HG03571 (cell line): ENCODE measurements at regions not wholly inside any gene's neighbourhood (a gene's known extent, or its start where the extent isn't known, plus 50 kb on each side); places are given as distances from the start of the nearest gene placed in this dataset.
A peak's percentile ranks its signal among the peaks of the same experiment; 100 is the strongest.

Experiments used
- ATAC-seq: cut with Tn5 transposase; IDR thresholded peaks from one replicate; pipeline ENCODE4 v1.9.1; 2021; ENCODE audit not compliant: unreplicated experiment

GRCh38 chr18:76647322-76647721, 152.3 kb upstream of the ZNF516 start:
- no peak for ATAC-seq

GRCh38 chr18:76644580-76644979, 149.5 kb upstream of the ZNF516 start:
- no peak for ATAC-seq

- no peak for ATAC-seq
These were observed 149.0 kb upstream of the ZNF516 start for GRCh38 chr18:76643996-76644395.

GRCh38 chr18:76643199-76643598, 148.2 kb upstream of the ZNF516 start:
- no peak for ATAC-seq

- ATAC-seq = no peak
These were observed 145.4 kb upstream of the ZNF516 start for GRCh38 chr18:76640438-76640837.

- no peak for ATAC-seq
These were observed 139.5 kb upstream of the ZNF516 start for GRCh38 chr18:76634564-76634963.

- no peak for ATAC-seq
These were observed 138.7 kb upstream of the ZNF516 start for GRCh38 chr18:76633588-76634269.

- ATAC-seq = no peak
These were observed 132.4 kb upstream of the ZNF516 start for GRCh38 chr18:76627444-76627843.

GRCh38 chr18:76626991-76627390, 131.9 kb upstream of the ZNF516 start:
- no peak for ATAC-seq

- no peak for ATAC-seq
These were observed 127.6 kb upstream of the ZNF516 start for GRCh38 chr18:76622651-76623050.

GRCh38 chr18:76621782-76622495, 126.9 kb upstream of the ZNF516 start:
- no peak for ATAC-seq

- ATAC-seq = no peak
These were observed 126.2 kb upstream of the ZNF516 start for GRCh38 chr18:76621226-76621625.

- ATAC-seq = peak; percentile 78
These were observed 125.5 kb upstream of the ZNF516 start for GRCh38 chr18:76620321-76621170.

- ATAC-seq = peak; percentile 20
These were observed 124.7 kb upstream of the ZNF516 start for GRCh38 chr18:76619621-76620315.

GRCh38 chr18:76619261-76619620, 124.2 kb upstream of the ZNF516 start:
- ATAC-seq = no peak

GRCh38 chr18:76618721-76619120, 123.7 kb upstream of the ZNF516 start:
- no peak for ATAC-seq

GRCh38 chr18:76616373-76616772, 121.3 kb upstream of the ZNF516 start:
- ATAC-seq = no peak

- no peak for ATAC-seq
These were observed 120.2 kb upstream of the ZNF516 start for GRCh38 chr18:76615065-76615733.

GRCh38 chr18:76613755-76614120, 118.7 kb upstream of the ZNF516 start:
- ATAC-seq = no peak

- ATAC-seq = no peak
These were observed 118.2 kb upstream of the ZNF516 start for GRCh38 chr18:76613053-76613754.
